Spinal cord (tissue), 9 donors: ENCODE measurements at regions not wholly inside any gene's neighbourhood (a gene's known extent, or its start where the extent isn't known, plus 50 kb on each side); places are given as distances from the start of the nearest gene placed in this dataset.

ENCODE experiments used
- DNase-seq, 6 donors: peaks; one replicate each; pipeline versions ENCODE4 v3.0.0 to v3.0.0-alpha.2; 2013 to 2015; ENCODE audit warnings: low spot score in 6 of 6, low read depth in 4 of 6
- H3K27ac ChIP-seq: one replicate; pipeline ENCODE4 v1.5.1; 2013; ENCODE audit warnings: low read depth, low read length, control low read depth
- H3K27me3 ChIP-seq: one replicate; pipeline ENCODE4 v1.6.1; 2013; ENCODE audit warnings: low read length; ENCODE audit not compliant: control insufficient read depth, insufficient read depth
- H3K36me3 ChIP-seq: one replicate; pipeline ENCODE4 v1.6.1; 2013; ENCODE audit warnings: low read length; ENCODE audit not compliant: control insufficient read depth, insufficient read depth
- H3K4me1 ChIP-seq: one replicate; pipeline ENCODE4 v1.6.1; 2013; ENCODE audit warnings: low read length; ENCODE audit not compliant: control insufficient read depth, insufficient read depth
- H3K4me3 ChIP-seq: one replicate; pipeline ENCODE4 v1.5.1; 2013; ENCODE audit warnings: low read depth, low read length, control low read depth
- H3K9me3 ChIP-seq: one replicate; pipeline ENCODE4 v1.6.1; 2013; ENCODE audit warnings: low read length; ENCODE audit not compliant: control insufficient read depth, insufficient read depth
- WGBS: methylation state at CpG from one replicate; pipeline ENCODE4 v1.1.5; 2013; ENCODE audit warnings: missing lambda C conversion rate; ENCODE audit not compliant: insufficient coverage; 5-methylcytosine and 5-hydroxymethylcytosine counted together
- donor health status: healthy.

DNA sequence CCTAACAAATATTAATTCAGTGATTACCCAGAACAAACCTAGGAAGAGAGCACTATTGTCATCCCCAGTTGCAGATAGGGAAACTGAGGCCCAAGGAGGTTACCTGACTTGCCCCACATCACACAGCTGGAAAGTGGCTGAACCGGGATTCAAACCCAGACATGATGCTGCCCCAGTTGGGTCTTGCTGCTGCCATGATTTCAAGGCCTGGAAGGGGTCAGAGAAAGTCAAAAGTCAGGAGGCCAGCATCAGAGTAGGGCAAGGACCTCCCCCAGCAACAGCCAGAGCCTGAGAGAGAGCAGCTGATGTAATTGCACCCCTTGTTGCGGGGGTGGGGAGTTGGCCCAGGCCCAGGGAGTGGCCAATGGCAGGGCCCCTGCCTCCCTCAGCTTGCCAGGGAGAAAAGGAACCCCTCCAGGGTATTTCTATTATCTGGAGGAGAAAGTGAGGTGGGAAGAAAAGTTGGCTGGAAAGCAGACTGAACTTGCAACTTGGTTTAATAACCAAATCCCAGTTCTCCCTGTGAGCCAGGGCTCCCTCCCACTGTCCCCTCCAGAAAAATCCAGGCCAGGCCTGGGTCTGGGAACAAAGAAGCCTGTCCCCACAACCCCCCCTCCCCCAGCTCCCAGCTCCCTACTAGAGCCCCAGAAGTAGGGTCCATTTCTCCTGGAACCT lies 83.6 kb downstream of the MRPL14 start:
- H3K4me3 ChIP-seq, result no peak overlapping the region
- H3K4me1 ChIP-seq, result peaks cover 61% of the 10 kb centered on the region
- peak in 2 of 6 donors; percentile 41 to 81 for DNase-seq
- H3K36me3 ChIP-seq, result no peaks in the 10 kb centered on the region
- no peaks in the 10 kb centered on the region for H3K27me3 ChIP-seq
- H3K9me3 ChIP-seq, result no peaks in the 10 kb centered on the region
- 57% methylated on average over 1 of the region's 2 CpGs for WGBS
- peak overlapping the region; percentile 88 for H3K27ac ChIP-seq

DNA sequence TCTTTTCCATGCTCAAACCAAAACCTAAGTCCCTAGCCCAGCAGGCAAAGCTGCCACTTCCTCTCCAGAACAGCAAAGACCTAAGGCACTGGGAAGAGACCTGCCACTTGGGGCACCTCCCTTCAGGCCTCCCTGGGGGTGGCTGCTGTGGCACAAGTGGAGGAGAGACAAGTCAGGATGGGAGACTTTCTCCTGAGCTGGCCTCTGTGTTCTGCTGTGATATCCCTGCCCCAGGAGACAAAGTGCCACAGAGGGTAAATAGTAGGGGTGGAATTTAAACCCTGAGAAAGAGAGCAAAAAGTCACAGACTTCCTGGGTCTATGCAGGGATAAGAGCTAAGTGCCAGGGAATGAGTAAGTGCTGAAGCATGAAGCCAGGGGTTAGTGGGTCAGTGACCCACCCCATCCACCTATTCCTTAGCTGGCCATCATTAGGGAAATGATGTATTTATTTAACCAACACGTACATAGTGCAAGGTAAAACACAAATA lies 84.2 kb downstream of the MRPL14 start:
- H3K27ac ChIP-seq, result peak overlapping the region; percentile 88
- H3K9me3 ChIP-seq, result no peaks in the 10 kb centered on the region
- no CpG with 5 or more reads among the region's 1 CpG for WGBS
- DNase-seq, result no peak
- no peak overlapping the region for H3K4me3 ChIP-seq
- no peaks in the 10 kb centered on the region for H3K36me3 ChIP-seq
- H3K4me1 ChIP-seq, result peaks cover 55% of the 10 kb centered on the region
- no peaks in the 10 kb centered on the region for H3K27me3 ChIP-seq

DNA sequence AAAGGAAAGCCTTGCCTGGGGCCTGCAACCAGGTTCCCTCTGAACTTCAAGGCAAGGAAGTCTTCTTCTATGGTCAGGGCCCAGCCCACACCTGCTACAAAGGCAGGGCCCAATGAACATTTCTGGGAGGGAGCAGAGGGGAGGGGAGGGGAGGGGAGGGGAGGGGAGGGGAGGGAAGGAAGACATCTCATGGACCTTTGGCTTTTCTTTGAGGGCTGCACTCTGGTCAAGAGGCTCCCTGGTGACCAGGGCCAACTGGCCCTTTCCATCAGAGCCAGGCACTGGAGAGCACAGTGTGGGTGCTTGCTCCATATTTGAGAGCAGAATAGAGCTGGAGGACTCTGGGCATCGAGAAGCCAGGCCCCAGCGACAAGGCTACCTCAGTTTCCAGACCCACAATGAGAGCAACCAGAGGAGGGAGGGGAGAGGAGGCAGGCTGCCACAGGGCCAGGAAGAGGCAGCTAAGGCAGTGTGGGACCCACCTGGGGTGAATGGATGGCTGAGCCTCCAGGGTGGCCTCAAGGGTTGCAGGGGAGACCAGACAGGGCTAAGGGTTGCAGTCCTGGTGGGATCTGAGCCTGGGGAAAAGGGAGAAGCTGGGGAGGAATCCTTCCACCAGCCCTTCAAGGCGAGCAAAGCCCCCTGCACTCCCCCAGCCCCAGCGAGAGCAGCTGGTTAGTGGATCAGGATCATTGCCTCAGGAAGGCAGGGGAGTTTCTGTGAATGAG lies 84.8 kb downstream of the MRPL14 start:
- Histone ChIP-seq H3K9me3 (no peaks in the 10 kb centered on the region), H3K4me1 (peaks cover 49% of the 10 kb centered on the region), H3K27ac (peak overlapping the region; percentile 88), H3K27me3 (no peaks in the 10 kb centered on the region), H3K4me3 (no peak overlapping the region), H3K36me3 (no peaks in the 10 kb centered on the region)
- 95% methylated on average over 2 of the region's 4 CpGs for WGBS
- no peak for DNase-seq

DNA sequence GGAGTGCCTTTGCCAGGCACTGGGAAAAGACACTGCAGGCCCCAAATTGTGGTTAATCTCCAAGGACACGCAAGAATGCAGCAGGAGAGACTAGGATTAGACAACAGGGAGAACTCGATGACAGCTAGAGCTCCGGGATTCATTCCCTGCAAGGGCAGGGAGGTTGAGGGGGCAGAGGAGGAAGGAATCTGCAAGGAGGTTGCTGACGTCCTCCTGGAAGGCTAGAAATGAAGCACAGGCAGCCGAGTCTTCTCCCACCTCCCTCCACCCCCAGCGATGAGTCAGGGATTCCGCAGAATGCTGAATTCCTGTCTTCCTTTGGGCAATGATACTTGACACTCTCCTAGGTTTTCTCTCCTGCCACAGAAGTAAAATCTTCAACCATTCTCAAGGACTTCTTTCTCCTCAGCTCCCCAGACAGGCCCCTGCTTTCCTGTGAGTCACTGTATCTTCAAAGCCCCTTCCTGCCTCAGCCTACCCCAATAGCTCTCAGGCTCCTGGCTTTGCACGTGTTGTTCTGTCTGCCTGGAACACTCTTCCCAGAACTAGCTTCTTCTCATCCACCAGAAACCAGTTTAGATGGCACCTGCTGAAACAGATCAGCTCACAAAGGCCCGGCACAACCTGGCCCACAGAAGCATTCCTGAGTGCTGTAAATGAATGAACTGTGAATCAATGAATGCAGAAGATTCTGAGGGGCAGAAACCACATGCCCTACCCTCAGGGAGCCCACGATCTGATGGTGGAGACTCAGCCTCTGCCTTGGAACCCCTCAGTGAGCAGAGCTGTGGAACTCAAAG lies 85.6 kb downstream of the MRPL14 start:
- DNase-seq, result no peak
- WGBS, result 78% methylated on average over 9 of the region's 10 CpGs
- H3K4me1 ChIP-seq, result peaks cover 44% of the 10 kb centered on the region
- no peak overlapping the region for H3K4me3 ChIP-seq
- no peaks in the 10 kb centered on the region for H3K9me3 ChIP-seq
- no peak overlapping the region for H3K27ac ChIP-seq
- no peaks in the 10 kb centered on the region for H3K36me3 ChIP-seq
- H3K27me3 ChIP-seq, result no peaks in the 10 kb centered on the region

DNA sequence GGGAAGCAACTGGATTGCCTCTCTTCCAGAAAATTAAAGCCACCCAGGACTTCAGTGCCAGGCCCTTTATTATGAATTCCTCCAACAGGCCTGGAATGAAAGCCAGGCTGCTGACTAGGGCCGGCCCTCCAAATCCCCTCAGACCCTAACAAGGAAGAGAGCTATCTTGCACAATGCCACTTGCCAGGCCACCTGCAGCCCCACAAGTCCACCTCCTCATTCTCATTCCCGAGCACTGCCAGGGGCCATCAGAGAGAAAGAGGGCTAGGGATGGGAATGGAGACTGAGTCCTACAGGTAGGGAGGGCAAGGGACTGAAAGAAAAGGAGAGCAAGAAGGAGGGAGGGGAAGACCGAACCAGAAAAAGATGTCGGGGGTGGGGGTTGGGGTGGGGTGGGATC lies 86.5 kb downstream of the MRPL14 start:
- no peak for DNase-seq
- no peak overlapping the region for H3K27ac ChIP-seq
- WGBS, result 92% methylated on average over 2 of the region's 4 CpGs
- no peaks in the 10 kb centered on the region for H3K9me3 ChIP-seq
- H3K4me3 ChIP-seq, result no peak overlapping the region
- peaks cover 35% of the 10 kb centered on the region for H3K4me1 ChIP-seq
- H3K27me3 ChIP-seq, result no peaks in the 10 kb centered on the region
- no peaks in the 10 kb centered on the region for H3K36me3 ChIP-seq

DNA sequence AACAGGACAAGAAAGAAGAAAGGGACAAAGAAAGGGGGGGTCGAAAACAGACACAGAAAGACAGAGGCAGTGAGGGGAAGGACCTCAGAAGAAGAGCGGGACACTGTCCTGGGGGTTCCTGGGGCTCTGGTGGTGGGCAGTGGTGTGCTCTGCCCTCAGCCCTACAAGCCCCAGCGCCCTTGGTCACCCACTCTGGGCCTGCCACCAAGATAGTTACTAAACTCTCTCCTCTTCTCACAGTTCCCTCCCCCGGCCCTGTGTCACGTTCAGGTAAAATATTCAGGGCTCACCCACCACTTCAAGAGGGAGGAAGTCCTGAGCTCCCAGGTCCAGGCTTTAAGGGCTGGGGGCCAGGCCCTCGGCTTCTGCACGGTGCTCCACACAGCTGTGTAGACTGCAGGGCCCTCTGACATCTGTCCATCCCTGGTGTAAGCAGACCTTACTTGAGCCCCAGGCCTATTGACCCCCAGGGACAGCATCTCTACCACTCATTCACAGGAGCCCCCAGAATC lies 87.4 kb downstream of the MRPL14 start:
- Histone ChIP-seq H3K4me3 (no peak overlapping the region), H3K27ac (no peak overlapping the region), H3K4me1 (peaks cover 31% of the 10 kb centered on the region), H3K9me3 (no peaks in the 10 kb centered on the region), H3K36me3 (no peaks in the 10 kb centered on the region), H3K27me3 (no peaks in the 10 kb centered on the region)
- no peak for DNase-seq
- WGBS, result 80% methylated on average over 7 of the region's 7 CpGs

DNA sequence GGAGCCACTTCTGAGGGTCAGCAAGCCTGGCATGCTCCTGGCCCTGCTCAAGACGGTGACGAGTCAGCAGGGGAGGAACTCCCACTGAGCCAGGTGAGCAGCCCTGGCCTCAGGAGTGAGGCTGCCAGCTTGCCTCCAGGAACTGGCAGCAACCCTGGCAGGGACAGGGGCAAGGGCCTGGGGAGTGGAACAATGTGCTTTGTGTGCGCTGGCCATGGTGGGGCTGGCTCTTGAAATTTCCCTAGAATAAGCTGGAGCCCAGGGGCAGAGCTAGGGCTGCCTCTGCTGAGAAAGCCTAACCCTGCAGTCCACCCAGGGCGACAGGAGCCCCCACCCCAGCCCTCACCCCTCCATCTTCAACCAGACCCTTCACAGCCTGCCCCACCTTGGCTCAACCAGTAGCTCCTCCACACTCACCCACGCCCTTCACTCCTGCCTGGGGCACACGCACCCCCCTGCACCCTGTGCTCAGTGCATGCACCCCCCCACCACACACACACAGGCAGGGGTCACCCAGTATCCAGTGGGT lies 88.0 kb downstream of the MRPL14 start:
- Histone ChIP-seq H3K27me3 (no peaks in the 10 kb centered on the region), H3K27ac (no peak overlapping the region), H3K4me1 (peaks cover 34% of the 10 kb centered on the region), H3K36me3 (no peaks in the 10 kb centered on the region), H3K9me3 (no peaks in the 10 kb centered on the region), H3K4me3 (no peak overlapping the region)
- WGBS, result 84% methylated on average over 4 of the region's 6 CpGs
- no peak for DNase-seq

DNA sequence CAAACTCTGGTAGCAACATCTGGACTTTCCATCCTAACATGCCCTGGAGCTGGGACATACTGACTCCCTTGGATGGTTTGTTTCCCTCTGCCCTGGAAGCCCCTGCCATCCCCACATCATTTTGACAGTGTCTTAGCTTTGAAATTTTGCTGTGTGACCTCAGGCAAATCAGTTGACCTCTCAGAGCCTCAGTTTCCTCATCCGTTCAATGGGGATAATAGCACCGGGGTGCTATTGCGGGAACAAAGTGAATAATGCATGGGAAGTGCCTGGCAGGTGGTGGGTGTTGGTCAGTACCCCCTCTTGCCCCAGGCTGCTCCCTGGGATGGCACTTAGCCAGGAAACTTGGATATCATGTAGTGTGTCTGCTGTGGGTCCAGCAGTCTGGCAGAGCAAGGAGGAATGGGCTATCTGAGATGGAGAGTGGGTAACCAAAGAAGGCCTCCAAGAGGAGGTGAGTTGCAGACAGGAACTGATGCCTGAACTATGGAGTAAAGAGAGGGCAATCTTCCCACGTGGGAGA lies 88.6 kb downstream of the MRPL14 start:
- Histone ChIP-seq H3K27ac (no peak overlapping the region), H3K27me3 (no peaks in the 10 kb centered on the region), H3K4me1 (peaks cover 28% of the 10 kb centered on the region), H3K4me3 (no peak overlapping the region), H3K9me3 (no peaks in the 10 kb centered on the region), H3K36me3 (no peaks in the 10 kb centered on the region)
- 79% methylated on average over 4 of the region's 4 CpGs for WGBS
- DNase-seq, result no peak

DNA sequence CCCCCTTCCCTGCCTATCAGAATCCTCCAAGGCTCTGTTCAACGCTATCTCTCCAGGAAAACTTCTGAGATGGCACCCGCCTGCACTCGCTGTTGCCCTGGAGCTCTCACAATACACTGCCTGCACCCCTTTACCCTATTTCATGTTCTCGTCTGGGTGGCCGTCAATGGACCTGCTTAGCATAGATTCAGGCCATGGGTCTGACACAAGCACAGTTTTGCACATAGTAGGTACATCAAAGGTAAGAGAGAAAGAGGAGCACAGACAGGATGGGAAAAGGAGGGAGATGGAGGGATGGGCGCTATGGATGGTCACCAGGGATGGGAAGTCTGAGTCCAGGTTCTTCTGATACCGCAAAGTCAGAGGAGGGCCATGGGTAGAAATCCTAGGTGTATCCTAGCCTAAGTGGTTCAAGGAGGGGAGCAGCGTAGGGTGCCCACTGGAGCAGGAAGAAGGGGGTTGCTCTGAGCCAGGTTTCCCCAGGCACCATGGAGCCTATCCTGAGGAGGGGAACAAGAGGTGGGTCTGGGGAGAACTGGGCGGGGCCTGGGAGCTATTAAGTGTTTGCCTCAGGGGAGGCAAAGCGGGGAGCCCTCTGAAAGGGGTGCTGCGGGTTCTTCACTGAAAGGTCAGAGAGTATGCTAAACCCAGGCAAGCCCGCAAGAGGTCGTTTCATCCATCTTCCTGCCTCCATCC lies 89.3 kb downstream of the MRPL14 start:
- 93% methylated on average over 13 of the region's 13 CpGs for WGBS

More for the DNA sequence above, 89.3 kb downstream of the MRPL14 start:
- no peak overlapping the region for H3K27ac ChIP-seq
- no peak overlapping the region for H3K4me3 ChIP-seq
- H3K9me3 ChIP-seq, result no peaks in the 10 kb centered on the region
- H3K4me1 ChIP-seq, result peaks cover 22% of the 10 kb centered on the region
- no peak for DNase-seq
- no peaks in the 10 kb centered on the region for H3K36me3 ChIP-seq
- no peaks in the 10 kb centered on the region for H3K27me3 ChIP-seq
